ENCODE measurements at regions not wholly inside any gene's neighbourhood (a gene's known extent, or its start where the extent isn't known, plus 50 kb on each side); places are given as distances from the start of the nearest gene placed in this dataset.

DNA sequence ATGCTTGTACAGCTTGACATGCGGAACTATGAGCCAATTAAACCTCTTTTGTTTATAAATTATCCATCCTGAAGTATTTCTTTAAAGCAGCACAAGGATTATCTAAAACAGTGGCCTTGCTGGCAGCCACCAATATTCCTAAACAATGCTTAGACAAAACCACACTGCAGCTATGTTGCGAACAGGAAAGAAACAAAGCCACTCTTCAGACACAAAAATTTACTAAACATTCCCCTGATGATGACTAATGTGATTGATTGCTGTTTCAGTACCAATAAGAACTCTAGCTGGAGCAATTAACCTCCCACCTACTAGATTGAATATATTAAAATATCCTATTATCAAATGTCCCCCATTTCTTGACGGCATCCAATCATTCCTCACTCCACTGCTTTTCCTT is 325.8 kb upstream of the REG3G start:
- TF ChIP-seq CTCF (IDR thresholded peaks at IDR 0.05) (no peak), POLR2A (IDR thresholded peaks at IDR 0.05) (no peak)

Data from testis (tissue), 2 donors.